ENCODE measurements at regions not wholly inside any gene's neighbourhood (a gene's known extent, or its start where the extent isn't known, plus 50 kb on each side); places are given as distances from the start of the nearest gene placed in this dataset.

GRCh38 chr21:35359076-35359475 is 310.0 kb upstream of the RUNX1 start:
- ChIA-PET CTCF (no interaction called here), POLR2A (no interaction called here)
- FAIRE-seq, result no peak
- Histone ChIP-seq H3K4me3 (replicated peaks in 1 of 3; ENCODE audit: insufficient read depth in 1 of 3, low read depth in 1 of 3, low read length in 3 of 3) (no peak overlapping the region), H3K4me2 (ENCODE audit: insufficient read depth, low read length) (no peak overlapping the region), H3K4me1 (ENCODE audit: control insufficient read depth, extremely low read depth, insufficient read depth, low read length) (no peaks in the 10 kb centered on the region), H2AFZ (ENCODE audit: low read depth, low read length) (no peak overlapping the region), H3K27me3 (ENCODE audit: control insufficient read depth in 2 of 2, insufficient read depth in 2 of 2, low read length in 2 of 2) (no peaks in the 10 kb centered on the region), H4K20me1 (replicated peaks; ENCODE audit: control insufficient read depth, extremely low read depth, insufficient read depth, low read length) (no peaks in the 10 kb centered on the region), H3K27ac (ENCODE audit: insufficient read depth, low read depth, low read length) (no peak overlapping the region), H3K36me3 (ENCODE audit: control insufficient read depth in 2 of 2, extremely low read depth in 1 of 2, insufficient read depth in 2 of 2, low read length in 2 of 2) (no peaks in the 10 kb centered on the region), H3K79me2 (ENCODE audit: control insufficient read depth, insufficient read depth, low read length) (no peaks in the 10 kb centered on the region), H3K9ac (replicated peaks; ENCODE audit: extremely low read depth, insufficient read depth, low read length) (no peak overlapping the region), H3K9me1 (replicated peaks; ENCODE audit: control insufficient read depth, extremely low read depth, insufficient read depth, low read length) (no peaks in the 10 kb centered on the region), H3K9me3 (replicated peaks; ENCODE audit: control insufficient read depth, insufficient read depth, low read length) (no peaks in the 10 kb centered on the region)
- no peak for DNase-seq (ENCODE audit: low read depth, low spot score)
- dilution Hi-C loops (cut with MboI; ENCODE audit: extremely low pct_ligation_motif_present, low sequenced_read_pairs) (no loop called here), intact Hi-C loops (cut with micrococcal nuclease) (no loop called here)
- TF ChIP-seq EZH2 (IDR thresholded peaks at IDR 0.05; ENCODE audit: borderline replicate concordance, low read depth, low read length, severe bottlenecking), result no peak
- TF ChIP-seq FOS (IDR thresholded peaks at IDR 0.05; ENCODE audit: borderline replicate concordance, insufficient read depth, low read length), result no peak
- no peak for TF ChIP-seq GATA2 (IDR thresholded peaks at IDR 0.05; ENCODE audit: insufficient read depth, insufficient read length, low read depth, low read length)
- no peak for TF ChIP-seq CTCF (IDR thresholded peaks at IDR 0.05; ENCODE audit: extremely low read depth in 1 of 2, insufficient read depth in 1 of 2, low read depth in 1 of 2, low read length in 2 of 2)
- TF ChIP-seq JUN (IDR thresholded peaks at IDR 0.05; ENCODE audit: borderline replicate concordance, insufficient read depth, insufficient read length, low read depth), result no peak
- no peak for TF ChIP-seq POLR2AphosphoS5 (IDR thresholded peaks at IDR 0.05; ENCODE audit: insufficient read depth, low read depth, low read length)
- TF ChIP-seq POLR2A (IDR thresholded peaks at IDR 0.05; ENCODE audit: low read depth, low read length), result no peak
- no peak for TF ChIP-seq MYC (IDR thresholded peaks at IDR 0.05; ENCODE audit: low read depth, low read length)
- TF ChIP-seq MAX (IDR thresholded peaks at IDR 0.05; ENCODE audit: insufficient read depth, insufficient read length), result no peak
- no TSS peak for BruUV-seq (replicated peaks)

Data from endothelial cell of umbilical vein (primary cell).